ENCODE measurements at regions not wholly inside any gene's neighbourhood (a gene's known extent, or its start where the extent isn't known, plus 50 kb on each side); places are given as distances from the start of the nearest gene placed in this dataset.

DNA sequence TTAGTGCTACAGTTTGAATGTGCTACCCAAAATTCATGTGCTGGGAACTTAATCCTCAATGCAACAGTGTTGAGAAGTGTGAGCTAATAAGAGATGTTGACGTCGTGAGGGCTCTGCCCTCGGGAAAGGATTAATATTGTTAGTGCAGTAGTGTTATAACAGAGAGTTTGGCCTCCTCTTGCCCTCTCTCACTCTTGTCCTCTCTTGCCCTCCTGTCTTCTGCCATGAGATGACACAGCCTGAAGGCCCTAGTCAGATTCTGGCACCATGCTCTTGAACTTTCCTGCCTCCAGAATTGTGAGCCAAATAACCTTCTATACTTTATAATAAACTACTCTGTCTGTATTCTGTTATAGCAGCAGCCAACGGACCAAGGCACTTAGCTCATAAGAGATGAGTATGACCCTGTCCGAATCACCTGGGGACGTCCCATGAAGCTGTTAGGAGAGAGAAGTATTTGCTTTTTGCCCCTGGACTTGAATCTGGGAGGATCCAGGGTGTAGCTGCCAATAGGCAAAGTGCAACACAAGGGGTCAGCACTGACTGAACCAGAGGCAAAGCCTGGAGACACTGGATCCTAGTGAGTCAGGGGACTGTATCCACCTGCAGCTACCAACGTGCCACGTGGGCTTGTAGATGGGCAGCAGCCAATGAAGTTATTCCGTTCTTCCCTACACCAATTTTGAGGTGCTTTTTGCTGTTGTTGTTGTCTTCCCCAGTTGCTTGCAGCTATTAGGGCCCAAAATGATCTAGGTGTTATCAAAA lies 233.7 kb downstream of the THBS2 start:
- DNase-seq (ENCODE audit: low read depth in 6 of 9, low spot score in 9 of 9), result no peak

DNA sequence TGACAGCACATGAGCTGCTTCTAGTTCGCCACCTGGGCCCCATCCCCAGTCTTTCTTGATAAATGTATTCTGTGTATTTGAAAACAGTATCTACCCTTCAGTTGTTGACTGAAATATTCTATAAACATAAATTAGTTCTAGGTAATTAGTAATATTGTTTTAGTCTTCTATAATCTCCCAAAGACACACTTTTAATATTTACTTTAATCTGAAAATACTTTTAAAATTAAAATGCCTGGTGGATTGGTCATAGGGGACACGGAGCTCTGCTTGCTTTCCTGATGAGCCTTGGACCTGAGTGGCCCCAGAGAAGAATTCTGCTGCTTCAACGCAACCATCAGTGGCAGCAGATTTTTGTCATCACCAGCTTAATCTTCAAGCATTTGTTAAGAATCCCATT lies 234.5 kb downstream of the THBS2 start:
- no peak overlapping the region for H3K27ac ChIP-seq (ENCODE audit: low read depth in 1 of 2, low read length in 1 of 2)
- 86% methylated on average over 3 of the region's 3 CpGs for WGBS
- no peaks in the 10 kb centered on the region for H3K27me3 ChIP-seq (ENCODE audit: control insufficient read depth in 2 of 2, insufficient read depth in 1 of 2, low read length in 1 of 2)
- no peak overlapping the region for H3K4me3 ChIP-seq (ENCODE audit: low read length in 2 of 2)
- H3K36me3 ChIP-seq (ENCODE audit: control insufficient read depth in 2 of 2, insufficient read depth in 2 of 2, low read length in 1 of 2), result no peaks in the 10 kb centered on the region
- peaks cover 1 to 25% of the 10 kb centered on the region in 2 donors for H3K9me3 ChIP-seq (ENCODE audit: control insufficient read depth in 2 of 2, insufficient read depth in 1 of 2, low read length in 1 of 2)
- no peak for DNase-seq (ENCODE audit: low read depth in 6 of 9, low spot score in 9 of 9)
- no peaks in the 10 kb centered on the region for H3K4me1 ChIP-seq (ENCODE audit: control insufficient read depth in 2 of 2, insufficient read depth in 2 of 2, low read length in 2 of 2)

More for the DNA sequence above, 233.7 kb downstream of the THBS2 start:
- Histone ChIP-seq H3K27me3 (ENCODE audit: control insufficient read depth in 2 of 2, insufficient read depth in 1 of 2, low read length in 1 of 2) (no peaks in the 10 kb centered on the region), H3K36me3 (ENCODE audit: control insufficient read depth in 2 of 2, insufficient read depth in 2 of 2, low read length in 1 of 2) (no peaks in the 10 kb centered on the region), H3K9me3 (ENCODE audit: control insufficient read depth in 2 of 2, insufficient read depth in 1 of 2, low read length in 1 of 2) (peaks cover 4 to 33% of the 10 kb centered on the region in 2 donors), H3K27ac (ENCODE audit: low read depth in 1 of 2, low read length in 1 of 2) (no peak overlapping the region), H3K4me3 (ENCODE audit: low read length in 2 of 2) (no peak overlapping the region), H3K4me1 (ENCODE audit: control insufficient read depth in 2 of 2, insufficient read depth in 2 of 2, low read length in 2 of 2) (no peaks in the 10 kb centered on the region)
- WGBS, result 86% methylated on average over 9 of the region's 9 CpGs

DNA sequence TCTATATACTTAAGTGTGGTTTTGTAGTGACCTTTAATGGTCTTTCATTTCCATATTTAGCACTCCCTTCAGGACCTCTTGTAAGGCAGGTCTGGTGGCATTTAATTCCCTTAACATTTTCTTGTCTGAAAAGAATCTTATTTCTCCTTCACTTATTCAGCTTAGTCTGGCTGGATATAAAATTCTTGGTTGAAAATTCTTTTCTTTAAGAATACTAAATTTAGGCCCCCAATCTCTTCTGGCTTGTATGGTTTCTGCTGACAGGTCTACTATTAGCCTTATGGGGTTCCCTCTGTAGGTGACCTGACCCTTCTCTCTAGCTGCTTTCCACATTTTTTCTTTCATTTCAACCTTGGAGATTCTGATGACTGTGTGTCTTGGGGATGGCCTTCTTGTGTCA lies 236.9 kb downstream of the THBS2 start:
- no peak overlapping the region for H3K4me3 ChIP-seq (ENCODE audit: low read length in 2 of 2)
- H3K27me3 ChIP-seq (ENCODE audit: control insufficient read depth in 2 of 2, insufficient read depth in 1 of 2, low read length in 1 of 2), result no peaks in the 10 kb centered on the region
- H3K9me3 ChIP-seq (ENCODE audit: control insufficient read depth in 2 of 2, insufficient read depth in 1 of 2, low read length in 1 of 2), result peaks cover 0 to 10% of the 10 kb centered on the region in 2 donors

DNA sequence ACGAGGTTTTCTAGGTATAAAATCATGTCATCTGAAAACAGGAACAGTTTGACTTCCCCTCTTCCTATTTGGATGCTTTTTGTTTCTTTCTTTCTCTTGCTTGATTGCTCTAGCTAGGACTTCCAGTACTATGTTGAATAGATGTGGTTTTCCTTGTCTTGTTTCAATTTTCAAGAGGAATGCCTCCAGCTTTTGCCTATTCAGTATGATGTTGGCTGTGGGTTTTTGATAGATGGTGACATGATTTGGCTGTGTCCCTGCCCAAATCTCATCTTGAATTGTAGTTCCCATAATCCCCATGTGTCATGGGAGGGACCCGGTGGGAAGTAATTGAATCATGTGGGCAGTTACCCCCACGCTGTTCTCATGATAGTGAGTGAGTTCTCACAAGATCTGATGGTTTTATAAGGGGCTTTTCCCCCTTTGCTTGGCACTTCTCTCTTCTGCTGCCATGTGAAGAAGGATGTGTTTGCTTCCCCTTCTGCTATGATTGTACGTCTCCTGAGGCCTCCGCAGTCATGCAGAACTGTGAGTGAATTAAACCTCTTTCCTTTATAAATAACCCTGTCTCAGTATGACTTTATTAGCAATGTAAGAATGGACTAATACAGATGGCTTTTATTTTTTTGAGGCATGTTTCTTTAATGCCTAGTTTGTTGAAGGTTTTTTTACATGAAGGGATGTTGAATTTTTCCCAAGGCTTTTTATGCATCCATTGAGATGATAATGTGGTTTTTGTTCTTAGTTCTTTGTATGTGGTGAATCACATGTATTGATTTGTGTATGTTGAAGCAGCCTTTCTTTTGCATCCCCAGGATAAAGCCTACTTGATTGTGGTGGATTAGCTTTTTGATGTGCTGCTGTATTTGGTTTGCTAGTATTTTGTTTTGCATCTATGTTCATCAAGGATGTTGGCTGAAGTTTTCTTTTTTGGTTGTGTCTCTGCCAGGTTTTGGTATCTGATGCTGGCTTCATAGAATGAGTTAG lies 239.1 kb downstream of the THBS2 start:
- 82% methylated on average over 5 of the region's 5 CpGs for WGBS
- Histone ChIP-seq H3K27ac (ENCODE audit: low read depth in 1 of 2, low read length in 1 of 2) (no peak overlapping the region), H3K4me1 (ENCODE audit: control insufficient read depth in 2 of 2, insufficient read depth in 2 of 2, low read length in 2 of 2) (no peaks in the 10 kb centered on the region), H3K4me3 (ENCODE audit: low read length in 2 of 2) (no peak overlapping the region), H3K9me3 (ENCODE audit: control insufficient read depth in 2 of 2, insufficient read depth in 1 of 2, low read length in 1 of 2) (peaks cover 0 to 10% of the 10 kb centered on the region in 2 donors), H3K36me3 (ENCODE audit: control insufficient read depth in 2 of 2, insufficient read depth in 2 of 2, low read length in 1 of 2) (no peaks in the 10 kb centered on the region), H3K27me3 (ENCODE audit: control insufficient read depth in 2 of 2, insufficient read depth in 1 of 2, low read length in 1 of 2) (no peaks in the 10 kb centered on the region)
- no peak for DNase-seq (ENCODE audit: low read depth in 6 of 9, low spot score in 9 of 9)

More for the DNA sequence above, 236.9 kb downstream of the THBS2 start:
- no peaks in the 10 kb centered on the region for H3K4me1 ChIP-seq (ENCODE audit: control insufficient read depth in 2 of 2, insufficient read depth in 2 of 2, low read length in 2 of 2)
- DNase-seq (ENCODE audit: low read depth in 6 of 9, low spot score in 9 of 9), result no peak
- no peaks in the 10 kb centered on the region for H3K36me3 ChIP-seq (ENCODE audit: control insufficient read depth in 2 of 2, insufficient read depth in 2 of 2, low read length in 1 of 2)
- no peak overlapping the region for H3K27ac ChIP-seq (ENCODE audit: low read depth in 1 of 2, low read length in 1 of 2)

DNA sequence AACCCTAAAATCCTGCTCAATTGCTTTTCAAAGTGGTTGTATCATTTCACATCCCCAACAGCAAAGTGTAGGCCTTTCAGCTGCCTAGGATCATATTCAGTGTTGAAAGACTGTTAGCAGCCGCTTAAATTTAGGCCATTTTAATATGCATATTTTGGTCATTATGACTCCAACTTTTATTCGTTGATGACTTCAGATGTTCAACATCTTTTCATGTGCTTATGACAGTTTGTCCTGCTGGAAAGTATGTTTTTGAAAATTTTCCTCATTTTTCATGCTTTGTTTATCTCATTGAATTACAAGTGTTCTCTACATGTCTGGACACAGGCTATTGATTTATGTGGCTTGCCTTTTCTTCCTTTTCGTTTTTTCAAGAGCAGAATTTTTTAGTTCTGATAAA lies 244.0 kb downstream of the THBS2 start:
- WGBS, result 82% methylated on average over 3 of the region's 3 CpGs
- no peaks in the 10 kb centered on the region for H3K27me3 ChIP-seq (ENCODE audit: control insufficient read depth in 2 of 2, insufficient read depth in 1 of 2, low read length in 1 of 2)

DNA sequence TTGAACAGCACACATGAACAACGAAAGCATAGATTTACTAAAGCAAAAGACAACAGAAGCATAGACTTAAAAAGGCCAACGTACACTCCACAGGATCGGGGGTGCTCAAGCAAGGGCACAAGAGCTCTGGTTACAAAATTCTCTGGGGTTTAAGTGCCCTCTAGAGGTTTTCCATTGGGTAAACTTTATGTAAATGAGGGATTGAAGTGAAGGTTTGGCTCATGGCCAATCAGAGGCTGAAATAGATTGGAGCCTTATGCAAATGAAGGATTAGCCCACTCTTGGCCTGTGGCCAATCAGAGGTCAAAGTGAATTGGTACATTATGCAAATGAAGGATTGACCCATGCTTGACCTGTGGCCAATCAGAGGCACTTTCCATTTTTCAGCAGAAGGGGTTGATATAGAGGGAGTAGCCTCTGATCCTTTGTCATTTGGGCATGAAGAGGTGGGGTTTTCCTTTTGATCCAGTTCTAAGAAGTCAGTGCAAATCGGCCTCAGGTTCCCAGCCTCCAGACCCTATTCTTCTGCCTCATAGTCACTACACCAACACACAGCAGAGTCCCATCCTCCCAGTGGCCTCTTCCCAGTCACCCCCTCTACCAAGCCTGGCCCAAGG lies 244.9 kb downstream of the THBS2 start:
- Histone ChIP-seq H3K9me3 (ENCODE audit: control insufficient read depth in 2 of 2, insufficient read depth in 1 of 2, low read length in 1 of 2) (no peaks in the 10 kb centered on the region), H3K27me3 (ENCODE audit: control insufficient read depth in 2 of 2, insufficient read depth in 1 of 2, low read length in 1 of 2) (no peaks in the 10 kb centered on the region), H3K27ac (ENCODE audit: low read depth in 1 of 2, low read length in 1 of 2) (no peak overlapping the region), H3K36me3 (ENCODE audit: control insufficient read depth in 2 of 2, insufficient read depth in 2 of 2, low read length in 1 of 2) (no peaks in the 10 kb centered on the region), H3K4me1 (ENCODE audit: control insufficient read depth in 2 of 2, insufficient read depth in 2 of 2, low read length in 2 of 2) (no peaks in the 10 kb centered on the region), H3K4me3 (ENCODE audit: low read length in 2 of 2) (no peak overlapping the region)
- DNase-seq (ENCODE audit: low read depth in 6 of 9, low spot score in 9 of 9), result no peak
- WGBS, result 86% methylated on average over 4 of the region's 4 CpGs

More for the DNA sequence above, 244.0 kb downstream of the THBS2 start:
- no peak overlapping the region for H3K4me3 ChIP-seq (ENCODE audit: low read length in 2 of 2)
- H3K27ac ChIP-seq (ENCODE audit: low read depth in 1 of 2, low read length in 1 of 2), result no peak overlapping the region
- no peaks in the 10 kb centered on the region for H3K4me1 ChIP-seq (ENCODE audit: control insufficient read depth in 2 of 2, insufficient read depth in 2 of 2, low read length in 2 of 2)
- no peaks in the 10 kb centered on the region for H3K9me3 ChIP-seq (ENCODE audit: control insufficient read depth in 2 of 2, insufficient read depth in 1 of 2, low read length in 1 of 2)
- no peak for DNase-seq (ENCODE audit: low read depth in 6 of 9, low spot score in 9 of 9)
- H3K36me3 ChIP-seq (ENCODE audit: control insufficient read depth in 2 of 2, insufficient read depth in 2 of 2, low read length in 1 of 2), result no peaks in the 10 kb centered on the region

DNA sequence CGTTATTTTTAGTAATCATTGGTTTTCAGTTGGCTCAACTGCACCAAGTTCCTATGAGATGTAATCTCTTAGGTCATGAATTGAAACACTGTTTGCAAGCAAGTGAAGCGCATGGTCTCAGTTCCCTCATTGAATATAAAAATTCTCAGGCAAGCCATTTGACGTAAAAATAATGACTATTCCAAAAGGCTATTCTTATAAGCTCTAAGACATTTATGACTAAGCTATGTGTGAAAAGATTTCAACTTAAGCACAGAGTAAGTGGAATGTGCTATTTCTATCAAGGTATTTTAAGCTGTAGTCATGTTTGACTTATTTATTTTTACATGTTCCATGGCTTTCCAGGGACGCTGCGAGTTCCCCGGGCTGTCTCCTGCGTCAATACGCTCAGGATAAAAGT lies 248.5 kb downstream of the THBS2 start:
- Histone ChIP-seq H3K4me1 (ENCODE audit: control insufficient read depth in 2 of 2, insufficient read depth in 2 of 2, low read length in 2 of 2) (no peaks in the 10 kb centered on the region), H3K27ac (ENCODE audit: low read depth in 1 of 2, low read length in 1 of 2) (no peak overlapping the region), H3K4me3 (ENCODE audit: low read length in 2 of 2) (no peak overlapping the region), H3K27me3 (ENCODE audit: control insufficient read depth in 2 of 2, insufficient read depth in 1 of 2, low read length in 1 of 2) (no peaks in the 10 kb centered on the region), H3K9me3 (ENCODE audit: control insufficient read depth in 2 of 2, insufficient read depth in 1 of 2, low read length in 1 of 2) (no peaks in the 10 kb centered on the region), H3K36me3 (ENCODE audit: control insufficient read depth in 2 of 2, insufficient read depth in 2 of 2, low read length in 1 of 2) (no peaks in the 10 kb centered on the region)
- DNase-seq (ENCODE audit: low read depth in 6 of 9, low spot score in 9 of 9), result no peak
- WGBS, result 96% methylated on average over 8 of the region's 8 CpGs

DNA sequence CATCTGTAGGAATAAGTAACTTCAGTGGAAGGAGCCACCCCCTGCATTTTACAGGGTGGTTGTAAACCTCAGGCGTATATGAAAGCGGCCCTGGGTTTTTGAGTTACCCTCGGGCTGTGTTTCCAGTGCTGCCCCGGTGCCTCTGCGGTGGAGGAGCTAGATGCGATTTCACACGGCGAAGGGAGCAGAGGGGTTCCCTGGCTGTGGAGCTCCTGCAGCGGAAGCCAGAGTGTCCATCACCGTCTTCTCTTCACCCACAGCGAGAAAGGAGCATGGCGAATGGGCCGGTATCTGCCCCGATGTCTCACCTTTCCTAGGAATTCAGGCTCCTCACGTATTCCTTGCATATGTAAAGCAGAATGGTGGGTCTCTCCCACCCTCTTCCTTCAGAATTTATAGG lies 253.6 kb downstream of the THBS2 start:
- H3K9me3 ChIP-seq (ENCODE audit: control insufficient read depth in 2 of 2, insufficient read depth in 1 of 2, low read length in 1 of 2), result no peaks in the 10 kb centered on the region
- no peak overlapping the region for H3K27ac ChIP-seq (ENCODE audit: low read depth in 1 of 2, low read length in 1 of 2)
- H3K27me3 ChIP-seq (ENCODE audit: control insufficient read depth in 2 of 2, insufficient read depth in 1 of 2, low read length in 1 of 2), result no peaks in the 10 kb centered on the region
- no peak for DNase-seq (ENCODE audit: low read depth in 6 of 9, low spot score in 9 of 9)
- no peaks in the 10 kb centered on the region for H3K4me1 ChIP-seq (ENCODE audit: control insufficient read depth in 2 of 2, insufficient read depth in 2 of 2, low read length in 2 of 2)
- no peak overlapping the region for H3K4me3 ChIP-seq (ENCODE audit: low read length in 2 of 2)
- H3K36me3 ChIP-seq (ENCODE audit: control insufficient read depth in 2 of 2, insufficient read depth in 2 of 2, low read length in 1 of 2), result no peaks in the 10 kb centered on the region
- WGBS, result 96% methylated on average over 15 of the region's 15 CpGs

DNA sequence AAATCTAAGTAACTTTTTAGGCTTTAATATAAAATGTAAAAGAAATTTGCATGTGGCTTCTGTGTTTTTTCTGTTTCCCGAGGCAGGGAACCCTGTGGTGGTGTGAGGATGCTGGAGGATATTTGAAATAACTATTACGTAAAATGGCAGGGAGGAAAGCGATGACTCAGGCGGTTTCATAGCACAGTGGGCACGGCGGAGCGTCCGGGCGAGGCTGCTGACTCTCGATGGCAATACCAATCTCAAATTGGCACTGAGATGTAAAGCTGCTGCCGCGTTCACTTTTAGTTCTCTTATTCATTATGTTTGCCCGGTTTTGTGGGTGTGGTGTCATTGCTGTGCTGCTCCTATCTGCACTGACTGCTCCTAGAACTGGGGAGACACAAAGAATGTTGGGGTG lies 254.3 kb downstream of the THBS2 start:
- no peaks in the 10 kb centered on the region for H3K36me3 ChIP-seq (ENCODE audit: control insufficient read depth in 2 of 2, insufficient read depth in 2 of 2, low read length in 1 of 2)
- 94% methylated on average over 13 of the region's 13 CpGs for WGBS
- no peak for DNase-seq (ENCODE audit: low read depth in 6 of 9, low spot score in 9 of 9)
- no peaks in the 10 kb centered on the region for H3K4me1 ChIP-seq (ENCODE audit: control insufficient read depth in 2 of 2, insufficient read depth in 2 of 2, low read length in 2 of 2)
- no peak overlapping the region for H3K27ac ChIP-seq (ENCODE audit: low read depth in 1 of 2, low read length in 1 of 2)
- no peak overlapping the region for H3K4me3 ChIP-seq (ENCODE audit: low read length in 2 of 2)
- H3K9me3 ChIP-seq (ENCODE audit: control insufficient read depth in 2 of 2, insufficient read depth in 1 of 2, low read length in 1 of 2), result no peaks in the 10 kb centered on the region
- no peaks in the 10 kb centered on the region for H3K27me3 ChIP-seq (ENCODE audit: control insufficient read depth in 2 of 2, insufficient read depth in 1 of 2, low read length in 1 of 2)

Data from thymus (tissue), 11 donors.